H1 (cell line): ENCODE measurements at regions not wholly inside any gene's neighbourhood (a gene's known extent, or its start where the extent isn't known, plus 50 kb on each side); places are given as distances from the start of the nearest gene placed in this dataset.

Source experiments
- CTCF ChIP-seq, 3 experiments: IDR thresholded peaks; 1 replicate in 2 of 3; 2 replicates in 1 of 3; pipeline versions ENCODE4 v1.5.1 to v1.6.1; 2011; ENCODE audit warnings: low read length in 3 of 3, mild to moderate bottlenecking in 3 of 3, inconsistent platforms in 2 of 3, low read depth in 1 of 3, moderate library complexity in 1 of 3; ENCODE audit not compliant: insufficient read depth in 1 of 3; ENCODE audit errors: control extremely low read depth in 1 of 3
- TEAD4 ChIP-seq: IDR thresholded peaks from 2 replicates; pipeline ENCODE4 v1.6.1; 2012; ENCODE audit warnings: low read depth, low read length, inconsistent platforms, mixed read lengths

- TF ChIP-seq CTCF (IDR thresholded peaks at IDR 0.05; ENCODE audit: control extremely low read depth in 1 of 3, insufficient read depth in 1 of 3, low read depth in 1 of 3, low read length in 3 of 3) (no peak), TEAD4 (no peak)
Measured at GRCh38 chr13:73891805-73892204, 242.4 kb downstream of the KLF12 start.
